Erythroblast (primary cell): ENCODE measurements at regions not wholly inside any gene's neighbourhood (a gene's known extent, or its start where the extent isn't known, plus 50 kb on each side); places are given as distances from the start of the nearest gene placed in this dataset.

Experiments
- GATA1 ChIP-seq: IDR thresholded peaks from 2 replicates; pipeline ENCODE4 v1.6.1; 2011; ENCODE audit warnings: low read depth, mild to moderate bottlenecking, control low read depth, low read length, moderate library complexity
- POLR2A ChIP-seq: IDR thresholded peaks from 2 replicates; pipeline ENCODE4 v1.6.1; 2011; ENCODE audit warnings: mild to moderate bottlenecking, low read length

- TF ChIP-seq POLR2A (no peak), GATA1 (no peak)
Observed at GRCh38 chr15:47908950-47909670, 191.8 kb downstream of the SEMA6D start.
